ENCODE measurements at regions not wholly inside any gene's neighbourhood (a gene's known extent, or its start where the extent isn't known, plus 50 kb on each side); places are given as distances from the start of the nearest gene placed in this dataset.
A peak's percentile ranks its signal among the peaks of the same experiment; 100 is the strongest.

DNA sequence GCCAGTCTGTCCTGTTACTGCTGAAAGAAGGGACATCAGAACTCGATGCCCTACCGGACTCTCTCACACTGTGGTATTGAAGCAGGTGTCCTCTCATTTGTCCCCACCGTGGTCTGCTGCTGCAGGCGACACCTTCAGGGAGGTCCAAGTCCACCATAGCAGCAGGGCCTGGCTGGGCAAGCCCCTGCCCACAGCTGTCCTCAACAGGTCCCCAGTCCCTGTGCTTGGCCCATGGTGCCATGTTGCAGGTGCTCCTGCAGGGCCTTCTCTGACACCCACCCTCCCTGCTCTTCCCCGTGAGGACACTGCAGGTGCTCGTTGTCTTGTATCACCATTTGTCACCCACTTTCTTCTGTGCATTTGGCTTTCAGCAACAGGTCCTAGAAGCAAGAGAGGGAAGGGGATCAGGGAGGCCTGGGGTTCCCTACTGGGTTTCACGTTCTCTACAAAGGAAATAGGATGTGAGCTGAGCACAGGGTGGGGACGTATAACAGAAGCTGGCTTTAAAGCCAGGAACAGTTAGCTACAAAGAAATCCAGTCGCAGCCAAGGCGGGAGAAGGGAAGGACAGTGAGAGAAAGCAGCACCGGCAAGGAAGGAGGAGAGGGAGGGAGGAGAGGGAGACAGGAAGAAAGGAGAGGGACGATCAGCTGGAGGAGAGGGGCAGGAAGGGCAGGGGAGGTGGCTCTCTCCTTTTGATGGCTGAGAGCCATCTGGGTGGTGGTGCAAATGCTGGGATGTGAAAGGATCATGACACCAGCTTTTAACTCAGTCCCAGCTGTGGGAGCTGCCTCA, 117.7 kb upstream of the FRMD4A start:
- H3K4me3 ChIP-seq (ENCODE audit: low read length in 3 of 3) = no peak overlapping the region
- peaks cover 0 to 3% (median 0%) of the 10 kb centered on the region in 3 donors for H3K36me3 ChIP-seq (ENCODE audit: control insufficient read depth in 2 of 3, insufficient read depth in 3 of 3, low read length in 3 of 3)
- intact Hi-C loops (cut with DNase I) = no loop called here
- H3K27me3 ChIP-seq (ENCODE audit: control insufficient read depth, insufficient read depth, low read length) = no peaks in the 10 kb centered on the region
- H3K9ac ChIP-seq (ENCODE audit: low read length in 3 of 3) = no peak overlapping the region
- H3K27ac ChIP-seq (ENCODE audit: low read depth in 2 of 2, low read length in 2 of 2) = no peak overlapping the region
- no peaks in the 10 kb centered on the region for H3K4me1 ChIP-seq (ENCODE audit: control insufficient read depth in 2 of 3, insufficient read depth in 2 of 3, low read depth in 1 of 3, low read length in 3 of 3)
- FAIRE-seq (no peak), DNase-seq (no peak)
- TF ChIP-seq, protein P1, sequence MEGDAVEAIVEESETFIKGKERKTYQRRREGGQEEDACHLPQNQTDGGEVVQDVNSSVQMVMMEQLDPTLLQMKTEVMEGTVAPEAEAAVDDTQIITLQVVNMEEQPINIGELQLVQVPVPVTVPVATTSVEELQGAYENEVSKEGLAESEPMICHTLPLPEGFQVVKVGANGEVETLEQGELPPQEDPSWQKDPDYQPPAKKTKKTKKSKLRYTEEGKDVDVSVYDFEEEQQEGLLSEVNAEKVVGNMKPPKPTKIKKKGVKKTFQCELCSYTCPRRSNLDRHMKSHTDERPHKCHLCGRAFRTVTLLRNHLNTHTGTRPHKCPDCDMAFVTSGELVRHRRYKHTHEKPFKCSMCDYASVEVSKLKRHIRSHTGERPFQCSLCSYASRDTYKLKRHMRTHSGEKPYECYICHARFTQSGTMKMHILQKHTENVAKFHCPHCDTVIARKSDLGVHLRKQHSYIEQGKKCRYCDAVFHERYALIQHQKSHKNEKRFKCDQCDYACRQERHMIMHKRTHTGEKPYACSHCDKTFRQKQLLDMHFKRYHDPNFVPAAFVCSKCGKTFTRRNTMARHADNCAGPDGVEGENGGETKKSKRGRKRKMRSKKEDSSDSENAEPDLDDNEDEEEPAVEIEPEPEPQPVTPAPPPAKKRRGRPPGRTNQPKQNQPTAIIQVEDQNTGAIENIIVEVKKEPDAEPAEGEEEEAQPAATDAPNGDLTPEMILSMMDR (IDR thresholded peaks at IDR 0.05; ENCODE audit: borderline replicate concordance, extremely low read depth, insufficient read depth) = no peak
- H3K9me3 ChIP-seq (ENCODE audit: control insufficient read depth in 2 of 3, insufficient read depth in 1 of 3, low read length in 3 of 3) = peaks cover 0 to 3% (median 2%) of the 10 kb centered on the region in 3 donors

DNA sequence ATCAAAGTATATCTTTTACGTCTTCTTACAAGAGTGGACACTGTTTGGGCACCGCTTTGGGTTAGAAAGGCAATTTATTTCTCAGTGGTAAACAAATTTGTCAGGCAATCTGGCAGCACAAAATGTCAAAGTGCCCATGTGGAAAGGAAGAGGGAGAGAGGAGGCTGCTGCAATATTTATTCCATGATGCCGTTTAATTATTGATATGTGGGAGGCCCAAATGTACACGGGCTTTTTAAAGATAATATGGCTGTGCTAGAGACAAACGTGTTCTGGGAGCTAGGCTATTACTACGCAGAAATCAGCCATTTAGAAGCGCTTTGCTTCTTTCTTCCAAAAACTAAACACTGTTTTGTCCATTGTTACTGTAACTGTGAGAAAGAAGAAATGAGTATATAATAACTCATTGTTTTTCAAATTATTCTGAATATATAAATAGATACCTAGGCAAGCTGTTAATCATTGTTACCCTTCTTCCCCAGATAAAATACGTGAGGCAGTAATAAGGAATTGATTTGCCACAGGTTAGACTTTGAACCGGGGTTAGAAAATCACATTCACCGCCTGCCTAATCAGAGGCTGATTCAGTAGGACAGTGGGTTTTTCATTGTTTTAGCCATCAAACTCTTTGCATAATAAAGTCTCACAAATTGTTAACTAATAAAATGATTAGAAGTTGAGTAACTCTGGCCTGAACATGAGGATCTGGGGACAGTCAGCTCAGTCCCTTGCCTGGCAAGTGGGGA, 116.5 kb upstream of the FRMD4A start:
- peaks cover 0 to 3% (median 0%) of the 10 kb centered on the region in 3 donors for H3K36me3 ChIP-seq (ENCODE audit: control insufficient read depth in 2 of 3, insufficient read depth in 3 of 3, low read length in 3 of 3)
- no peak overlapping the region for H3K4me3 ChIP-seq (ENCODE audit: low read length in 3 of 3)
- no peaks in the 10 kb centered on the region for H3K27me3 ChIP-seq (ENCODE audit: control insufficient read depth, insufficient read depth, low read length)
- peaks cover 0 to 3% (median 2%) of the 10 kb centered on the region in 3 donors for H3K9me3 ChIP-seq (ENCODE audit: control insufficient read depth in 2 of 3, insufficient read depth in 1 of 3, low read length in 3 of 3)
- DNase-seq = no peak
- H3K4me1 ChIP-seq (ENCODE audit: control insufficient read depth in 2 of 3, insufficient read depth in 2 of 3, low read depth in 1 of 3, low read length in 3 of 3) = no peaks in the 10 kb centered on the region
- FAIRE-seq = no peak
- no peak overlapping the region for H3K27ac ChIP-seq (ENCODE audit: low read depth in 2 of 2, low read length in 2 of 2)
- H3K9ac ChIP-seq (ENCODE audit: low read length in 3 of 3) = no peak overlapping the region
- intact Hi-C loops (cut with DNase I) = no loop called here
- TF ChIP-seq, protein P1 (IDR thresholded peaks at IDR 0.05; ENCODE audit: borderline replicate concordance, extremely low read depth, insufficient read depth) = no peak

DNA sequence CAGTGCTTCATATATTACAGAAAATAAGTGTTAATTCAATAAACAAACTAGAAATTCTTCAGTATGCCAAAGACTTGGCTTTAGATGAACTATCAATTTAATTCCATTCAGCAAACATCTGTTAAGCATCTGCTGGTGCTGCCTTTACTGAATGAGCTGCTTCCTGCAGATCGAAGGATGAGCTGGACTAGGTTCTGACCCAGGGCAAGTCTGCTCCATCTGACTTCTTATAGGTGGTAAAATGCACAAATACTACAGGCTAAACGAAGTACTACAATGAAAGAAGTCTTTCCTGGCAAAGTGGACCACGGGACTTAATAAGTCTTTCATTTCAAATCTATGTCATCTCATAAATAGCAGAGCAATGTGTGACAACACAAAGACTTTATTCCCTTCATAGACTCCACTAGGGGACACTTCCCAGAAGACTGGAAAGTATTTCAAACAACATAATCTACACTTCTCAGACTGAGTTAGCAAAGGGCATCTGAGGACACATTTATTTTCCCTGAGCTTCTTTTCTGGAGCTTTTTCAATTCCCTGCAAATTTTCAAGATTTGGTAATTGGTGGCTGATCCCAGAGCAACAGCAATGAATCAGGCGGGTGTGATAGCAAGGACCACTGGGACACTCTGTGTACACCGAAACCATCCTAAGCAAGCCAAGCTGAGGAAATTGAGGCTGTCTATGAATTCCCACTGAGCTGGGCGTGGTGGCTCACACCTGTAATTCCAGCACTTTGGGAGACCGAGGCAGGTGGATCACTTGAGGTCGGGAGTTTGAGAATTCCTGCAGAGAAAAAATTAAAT, 108.9 kb upstream of the FRMD4A start:
- DNase-seq = peak in 1 of 5 donors; percentile 24

More for the DNA sequence above, 108.9 kb upstream of the FRMD4A start:
- TF ChIP-seq, protein P1 (IDR thresholded peaks at IDR 0.05; ENCODE audit: borderline replicate concordance, extremely low read depth, insufficient read depth) = no peak
- Histone ChIP-seq H3K27me3 (ENCODE audit: control insufficient read depth, insufficient read depth, low read length) (no peaks in the 10 kb centered on the region), H3K9ac (ENCODE audit: low read length in 3 of 3) (no peak overlapping the region), H3K36me3 (ENCODE audit: control insufficient read depth in 2 of 3, insufficient read depth in 3 of 3, low read length in 3 of 3) (no peaks in the 10 kb centered on the region), H3K4me1 (ENCODE audit: control insufficient read depth in 2 of 3, insufficient read depth in 2 of 3, low read depth in 1 of 3, low read length in 3 of 3) (no peaks in the 10 kb centered on the region), H3K27ac (ENCODE audit: low read depth in 2 of 2, low read length in 2 of 2) (no peak overlapping the region), H3K9me3 (ENCODE audit: control insufficient read depth in 2 of 3, insufficient read depth in 1 of 3, low read length in 3 of 3) (no peaks in the 10 kb centered on the region), H3K4me3 (ENCODE audit: low read length in 3 of 3) (no peak overlapping the region)
- intact Hi-C loops (cut with DNase I) = no loop called here
- FAIRE-seq = no peak
